VCaP (cell line): ENCODE measurements at regions not wholly inside any gene's neighbourhood (a gene's known extent, or its start where the extent isn't known, plus 50 kb on each side); places are given as distances from the start of the nearest gene placed in this dataset.

Source experiments
- H3K27ac ChIP-seq: fragments of 450-650 bp; 2 replicates; pipeline ENCODE4 v1.5.1; 2017
- TF ChIP-seq, protein P1 (sequence below): fragments of 450-650 bp; conservative IDR thresholded peaks from 2 replicates; pipeline ENCODE4 v1.5.1; 2017; ENCODE audit warnings: mild to moderate bottlenecking, moderate library complexity

DNA sequence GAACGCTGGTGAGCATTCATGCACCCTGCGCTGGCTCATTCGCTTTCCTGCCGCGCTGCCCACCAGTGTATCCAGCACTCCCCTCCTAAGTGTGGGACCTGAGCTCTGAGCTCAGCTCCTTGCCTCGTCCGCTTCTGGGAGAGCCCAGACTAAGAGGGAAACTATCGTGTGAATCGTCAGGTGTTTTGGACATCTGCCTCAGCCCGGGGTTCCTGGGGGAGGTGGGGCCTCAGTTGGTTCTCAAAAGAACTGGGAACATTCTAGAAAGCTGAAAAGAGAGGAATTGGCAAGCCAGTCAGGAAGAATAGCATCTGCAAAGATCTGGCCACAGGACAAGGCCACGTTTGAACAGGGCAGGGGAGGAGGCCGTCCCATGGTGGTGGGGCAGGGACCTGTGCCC, 205.4 kb upstream of the CIBAR2 start:
- H3K27ac ChIP-seq: no peak overlapping the region
- TF ChIP-seq, protein P1, sequence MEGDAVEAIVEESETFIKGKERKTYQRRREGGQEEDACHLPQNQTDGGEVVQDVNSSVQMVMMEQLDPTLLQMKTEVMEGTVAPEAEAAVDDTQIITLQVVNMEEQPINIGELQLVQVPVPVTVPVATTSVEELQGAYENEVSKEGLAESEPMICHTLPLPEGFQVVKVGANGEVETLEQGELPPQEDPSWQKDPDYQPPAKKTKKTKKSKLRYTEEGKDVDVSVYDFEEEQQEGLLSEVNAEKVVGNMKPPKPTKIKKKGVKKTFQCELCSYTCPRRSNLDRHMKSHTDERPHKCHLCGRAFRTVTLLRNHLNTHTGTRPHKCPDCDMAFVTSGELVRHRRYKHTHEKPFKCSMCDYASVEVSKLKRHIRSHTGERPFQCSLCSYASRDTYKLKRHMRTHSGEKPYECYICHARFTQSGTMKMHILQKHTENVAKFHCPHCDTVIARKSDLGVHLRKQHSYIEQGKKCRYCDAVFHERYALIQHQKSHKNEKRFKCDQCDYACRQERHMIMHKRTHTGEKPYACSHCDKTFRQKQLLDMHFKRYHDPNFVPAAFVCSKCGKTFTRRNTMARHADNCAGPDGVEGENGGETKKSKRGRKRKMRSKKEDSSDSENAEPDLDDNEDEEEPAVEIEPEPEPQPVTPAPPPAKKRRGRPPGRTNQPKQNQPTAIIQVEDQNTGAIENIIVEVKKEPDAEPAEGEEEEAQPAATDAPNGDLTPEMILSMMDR: no peak

DNA sequence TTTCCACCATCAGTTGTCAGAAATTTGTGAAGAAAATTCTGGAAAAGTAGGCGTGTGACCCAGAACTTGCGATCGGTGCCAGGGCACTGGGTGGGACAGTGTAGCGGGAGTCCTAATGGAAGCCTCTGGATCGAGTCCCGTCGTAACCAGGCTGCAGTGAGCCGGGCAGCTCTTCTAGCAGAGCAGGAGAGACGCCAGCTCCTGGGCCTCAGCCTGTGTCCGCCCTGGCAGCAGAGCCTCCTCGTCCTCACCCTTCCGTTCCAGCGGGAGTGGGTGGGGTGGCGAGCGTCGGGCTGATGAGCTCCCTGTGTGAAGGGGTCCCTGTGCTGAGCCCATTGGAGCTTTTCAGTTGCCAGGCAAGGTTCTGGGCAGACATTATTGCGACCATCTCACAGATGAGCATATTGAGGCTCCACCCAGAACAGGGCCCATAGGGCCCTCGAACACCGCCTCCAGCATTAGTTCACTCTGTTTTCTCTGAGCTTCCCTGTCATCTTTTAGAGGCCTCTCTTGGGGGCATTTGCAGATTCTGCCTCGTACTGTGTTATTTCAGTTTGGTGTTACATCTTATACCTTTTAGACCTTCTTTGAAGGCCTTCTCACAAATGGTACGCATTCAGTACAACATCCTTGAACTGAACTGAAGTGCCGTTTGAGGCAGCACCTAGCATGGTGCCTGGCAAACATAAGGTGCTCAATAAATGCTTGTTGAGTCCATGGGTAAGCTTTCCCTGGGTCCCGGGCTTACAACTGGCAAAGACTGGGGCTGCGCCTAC, 207.1 kb upstream of the CIBAR2 start:
- no peak overlapping the region for H3K27ac ChIP-seq
- TF ChIP-seq, protein P1: no peak

DNA sequence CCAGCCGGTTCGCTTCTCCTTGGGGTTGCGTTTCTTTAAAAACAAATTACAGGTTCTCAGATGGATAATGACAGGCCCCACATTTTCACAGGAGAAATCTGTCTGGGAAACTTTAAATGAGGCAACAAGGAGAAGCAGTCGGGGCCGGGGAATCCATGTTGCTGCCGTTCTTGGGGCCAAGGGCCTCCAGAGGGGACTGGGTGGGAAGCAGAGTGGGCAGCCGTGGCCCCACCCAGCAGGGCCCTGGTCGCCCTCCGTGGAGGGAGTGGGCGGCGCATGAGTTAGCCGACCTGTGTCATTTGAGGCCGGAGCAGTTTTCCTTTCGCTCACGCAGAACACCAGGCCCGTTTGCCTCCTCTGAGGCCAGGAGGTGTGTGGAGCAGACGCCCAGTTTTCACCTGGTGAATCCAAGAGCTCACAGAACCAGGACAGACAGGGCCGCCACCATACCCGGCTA, 207.7 kb upstream of the CIBAR2 start:
- H3K27ac ChIP-seq: no peak overlapping the region
- TF ChIP-seq, protein P1: no peak

DNA sequence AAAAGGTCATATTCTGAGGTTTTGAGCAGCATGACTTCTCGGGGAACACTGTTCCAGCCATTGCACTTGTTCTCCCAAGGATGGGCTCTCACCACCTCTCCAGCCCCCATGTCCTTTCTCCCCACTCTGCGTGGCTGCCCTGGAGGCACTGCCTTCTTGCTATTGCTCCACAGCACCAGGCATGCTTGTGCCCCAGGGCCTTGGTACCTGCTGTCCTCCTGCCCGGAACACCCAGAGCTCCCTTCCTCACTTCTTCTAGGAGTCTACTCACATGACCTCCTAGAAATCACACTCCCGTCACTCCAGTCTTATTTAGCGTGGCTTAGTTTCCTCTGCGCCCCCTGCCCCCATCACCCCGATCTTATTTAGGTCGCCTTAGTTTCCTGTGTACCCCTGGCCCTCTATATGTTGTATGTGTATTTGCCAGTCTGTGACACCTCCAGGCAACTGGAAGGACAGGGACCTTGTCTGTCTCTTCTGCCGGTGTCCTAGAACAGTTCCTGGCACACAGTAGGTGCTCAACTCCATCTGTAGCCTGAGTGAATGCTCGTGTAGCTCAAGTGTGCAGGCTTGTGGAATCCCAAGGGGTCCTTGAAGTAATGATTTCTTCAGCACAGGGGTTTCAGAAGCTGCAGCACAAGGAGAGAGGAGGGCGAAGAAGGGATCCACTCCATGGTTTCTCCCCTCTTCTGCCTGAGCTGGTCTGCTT, 208.6 kb upstream of the CIBAR2 start:
- H3K27ac ChIP-seq: peak overlapping the region; percentile 78

GRCh38 chr16:85321509-85322271, 209.4 kb upstream of the CIBAR2 start:
- peak overlapping the region; percentile 78 for H3K27ac ChIP-seq
- TF ChIP-seq, protein P1: no peak

More for the DNA sequence above, 208.6 kb upstream of the CIBAR2 start:
- TF ChIP-seq, protein P1: no peak

DNA sequence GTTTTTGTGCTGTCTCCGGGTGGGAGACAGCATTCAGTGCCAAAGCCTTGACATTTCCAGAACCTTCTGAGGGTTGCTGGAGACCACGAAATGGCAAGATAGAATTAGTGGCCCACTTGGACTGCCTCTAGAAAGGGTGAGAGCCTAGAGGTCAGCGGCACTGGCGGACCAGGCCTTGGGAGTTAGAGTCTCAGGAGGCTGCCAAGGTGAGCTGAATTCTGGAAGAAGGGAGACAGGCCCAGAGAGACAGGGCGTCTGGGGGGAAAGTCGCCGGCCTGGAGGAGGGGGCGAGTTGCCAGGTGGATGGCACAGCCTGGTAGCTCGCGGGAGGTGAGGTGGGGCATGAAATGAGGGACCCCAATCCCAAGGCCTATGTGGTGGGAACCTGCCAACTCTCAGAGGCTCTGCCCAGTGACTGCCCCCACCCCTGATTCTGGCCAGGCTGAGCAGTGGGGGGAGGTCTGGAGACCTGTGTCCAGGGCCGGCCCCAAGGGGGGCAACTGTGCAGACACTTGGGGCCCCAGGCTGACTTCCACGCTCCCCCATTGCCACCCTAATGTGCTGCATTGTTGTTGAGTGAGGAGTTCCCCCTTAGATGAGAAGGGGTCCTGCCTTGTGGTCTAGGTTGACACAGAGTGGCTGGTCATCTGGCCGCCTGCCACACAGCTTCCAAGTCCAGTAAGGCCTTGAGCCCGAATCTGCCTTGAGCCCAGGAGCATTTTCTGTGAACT, 211.1 kb upstream of the CIBAR2 start:
- H3K27ac ChIP-seq: peak overlapping the region; percentile 78
- TF ChIP-seq, protein P1: no peak
